ENCODE measurements at regions not wholly inside any gene's neighbourhood (a gene's known extent, or its start where the extent isn't known, plus 50 kb on each side); places are given as distances from the start of the nearest gene placed in this dataset.

GRCh38 chr13:24627946-24628345 lies 52.3 kb upstream of the ATP12A start:
- TF ChIP-seq RAD21 (IDR thresholded peaks at IDR 0.05; ENCODE audit: low read depth) (no peak), NFIC (IDR thresholded peaks at IDR 0.05) (no peak), YY1 (IDR thresholded peaks at IDR 0.05; ENCODE audit: low read depth) (no peak), ZBTB7A (IDR thresholded peaks at IDR 0.05; ENCODE audit: low read depth) (no peak), CEBPB (IDR thresholded peaks at IDR 0.05) (no peak), TCF12 (IDR thresholded peaks at IDR 0.05; ENCODE audit: low read depth) (no peak), TAF1 (IDR thresholded peaks at IDR 0.05; ENCODE audit: low read depth) (no peak), TEAD4 (IDR thresholded peaks at IDR 0.05) (no peak), CREB1 (IDR thresholded peaks at IDR 0.05; ENCODE audit: low read depth) (no peak), MAX (IDR thresholded peaks at IDR 0.05) (no peak), REST (IDR thresholded peaks at IDR 0.05; ENCODE audit: low read depth) (no peak), EGR1 (IDR thresholded peaks at IDR 0.05) (no peak), FOXM1 (IDR thresholded peaks at IDR 0.05; ENCODE audit: borderline replicate concordance, low read depth) (no peak), EP300 (IDR thresholded peaks at IDR 0.05; ENCODE audit: borderline replicate concordance) (no peak)
- TF ChIP-seq, protein P1, sequence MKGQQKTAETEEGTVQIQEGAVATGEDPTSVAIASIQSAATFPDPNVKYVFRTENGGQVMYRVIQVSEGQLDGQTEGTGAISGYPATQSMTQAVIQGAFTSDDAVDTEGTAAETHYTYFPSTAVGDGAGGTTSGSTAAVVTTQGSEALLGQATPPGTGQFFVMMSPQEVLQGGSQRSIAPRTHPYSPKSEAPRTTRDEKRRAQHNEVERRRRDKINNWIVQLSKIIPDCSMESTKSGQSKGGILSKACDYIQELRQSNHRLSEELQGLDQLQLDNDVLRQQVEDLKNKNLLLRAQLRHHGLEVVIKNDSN (IDR thresholded peaks at IDR 0.05): no peak

- TF ChIP-seq NFIC (IDR thresholded peaks at IDR 0.05) (no peak), MAX (IDR thresholded peaks at IDR 0.05) (no peak), TCF12 (IDR thresholded peaks at IDR 0.05; ENCODE audit: low read depth) (no peak), EP300 (IDR thresholded peaks at IDR 0.05; ENCODE audit: borderline replicate concordance) (no peak), TEAD4 (IDR thresholded peaks at IDR 0.05) (no peak), CREB1 (IDR thresholded peaks at IDR 0.05; ENCODE audit: low read depth) (no peak), EGR1 (IDR thresholded peaks at IDR 0.05) (no peak), ZBTB7A (IDR thresholded peaks at IDR 0.05; ENCODE audit: low read depth) (no peak), REST (IDR thresholded peaks at IDR 0.05; ENCODE audit: low read depth) (no peak), RAD21 (IDR thresholded peaks at IDR 0.05; ENCODE audit: low read depth) (no peak), YY1 (IDR thresholded peaks at IDR 0.05; ENCODE audit: low read depth) (no peak), TAF1 (IDR thresholded peaks at IDR 0.05; ENCODE audit: low read depth) (no peak), CEBPB (IDR thresholded peaks at IDR 0.05) (no peak), FOXM1 (IDR thresholded peaks at IDR 0.05; ENCODE audit: borderline replicate concordance, low read depth) (no peak)
- TF ChIP-seq, protein P1 (IDR thresholded peaks at IDR 0.05): no peak
These were observed 50.9 kb upstream of the ATP12A start for GRCh38 chr13:24629320-24629719.

- no peak for TF ChIP-seq TEAD4 (IDR thresholded peaks at IDR 0.05)
- no peak for TF ChIP-seq TAF1 (IDR thresholded peaks at IDR 0.05; ENCODE audit: low read depth)
These were observed 50.1 kb upstream of the ATP12A start for GRCh38 chr13:24630121-24630520.
